Posterior vena cava (tissue), 2 donors: ENCODE measurements at regions not wholly inside any gene's neighbourhood (a gene's known extent, or its start where the extent isn't known, plus 50 kb on each side); places are given as distances from the start of the nearest gene placed in this dataset.
"Not testable (repeated sequence)": the region's sequence is repeated elsewhere in the genome, so short reads cannot be mapped to it uniquely, and the experiment has no call there.

Experiments
- DNase-seq: peaks from one replicate; pipeline ENCODE4 v3.0.0-alpha.2; 2020; ENCODE audit warnings: low spot score
- intact Hi-C, 2 donors: fragments of 100-400 bp; cut with DNase I; formaldehyde crosslinking; loops; one replicate each; pipeline versions ENCODE4 v1.14.1 to v1.14.2; 2022 to 2023
- donor health status: DM: yes; HTN: yes; CAD: no.
- donor health status: DM: yes; HTN: yes; CAD: no.

DNA sequence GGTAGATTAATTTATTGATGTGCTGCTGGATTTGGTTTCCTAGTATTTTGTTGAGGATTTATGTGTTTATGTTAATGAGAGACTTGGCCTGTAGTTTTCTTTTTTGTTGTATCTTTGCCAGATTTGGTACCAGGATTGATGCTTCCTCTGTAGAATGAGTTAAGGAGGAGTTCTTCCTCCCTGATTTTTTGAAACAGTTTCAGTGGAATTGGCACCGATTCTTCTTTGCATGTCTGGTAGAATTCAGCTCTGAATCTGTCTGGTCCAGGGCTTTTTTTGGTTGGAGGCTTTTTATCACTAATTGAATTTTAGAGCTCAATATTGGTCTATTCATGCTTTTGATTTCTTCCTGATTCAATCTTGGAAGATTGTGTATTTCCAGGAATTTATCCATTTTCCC, 174.0 kb upstream of the NDST4 start:
- intact Hi-C loops = no loop called here
- DNase-seq = no peak

- intact Hi-C loops = no loop called here
- no peak for DNase-seq
Observed at GRCh38 chr4:115279330-115279729, 165.9 kb upstream of the NDST4 start.

- intact Hi-C loops = no loop called here
- DNase-seq = no peak
Observed at GRCh38 chr4:115278830-115279229, 165.4 kb upstream of the NDST4 start.

DNA sequence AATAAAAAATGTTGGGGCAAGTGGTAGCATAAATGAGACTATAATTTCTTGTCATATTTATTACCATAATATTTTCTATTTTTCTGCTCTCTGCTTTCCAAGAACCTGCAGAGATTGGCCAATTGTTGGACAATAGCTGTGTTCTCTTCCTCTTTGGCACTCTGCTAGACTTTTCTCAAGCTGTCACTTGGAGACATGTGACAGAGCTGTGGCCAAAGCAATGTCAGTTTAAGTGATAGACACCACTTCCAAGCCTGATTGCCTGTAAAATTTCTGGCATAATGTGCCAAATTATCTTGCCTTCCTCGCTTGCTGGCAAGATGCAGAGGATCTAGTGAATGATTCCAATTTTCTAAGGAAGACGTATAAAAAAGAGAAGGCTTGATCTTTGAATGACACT, 162.2 kb upstream of the NDST4 start:
- DNase-seq = no peak
- intact Hi-C loops = no loop called here

- intact Hi-C loops = no loop called here
- DNase-seq = no peak
Observed at GRCh38 chr4:115274545-115274944, 161.1 kb upstream of the NDST4 start.

GRCh38 chr4:115272594-115272993, 159.2 kb upstream of the NDST4 start:
- intact Hi-C loops = no loop called here
- no peak for DNase-seq

- intact Hi-C loops = no loop called here
- no peak for DNase-seq
Observed at GRCh38 chr4:115272185-115272584, 158.8 kb upstream of the NDST4 start.

- intact Hi-C loops = no loop called here
- no peak for DNase-seq
Observed at GRCh38 chr4:115260195-115260594, 146.8 kb upstream of the NDST4 start.

DNA sequence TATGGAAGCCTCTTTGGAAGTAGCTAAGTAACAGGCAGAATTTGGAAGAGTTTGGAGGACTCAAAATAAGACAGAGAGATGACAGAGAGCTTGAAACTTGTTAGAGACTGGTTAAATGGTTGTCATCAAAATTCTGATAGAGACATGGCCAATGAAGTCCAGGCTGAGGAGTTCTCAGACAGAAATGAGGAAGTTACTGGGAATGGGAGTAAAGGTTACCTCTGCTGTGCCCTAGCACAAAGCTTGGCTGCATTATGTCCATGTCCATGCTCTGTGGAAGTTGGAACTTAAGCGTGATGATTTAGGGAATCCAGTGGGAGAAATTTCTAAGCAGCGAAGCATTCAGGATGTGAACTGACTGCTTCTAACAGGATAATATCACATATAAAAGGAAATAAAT, 146.2 kb upstream of the NDST4 start:
- intact Hi-C loops = no loop called here
- DNase-seq = no peak

DNA sequence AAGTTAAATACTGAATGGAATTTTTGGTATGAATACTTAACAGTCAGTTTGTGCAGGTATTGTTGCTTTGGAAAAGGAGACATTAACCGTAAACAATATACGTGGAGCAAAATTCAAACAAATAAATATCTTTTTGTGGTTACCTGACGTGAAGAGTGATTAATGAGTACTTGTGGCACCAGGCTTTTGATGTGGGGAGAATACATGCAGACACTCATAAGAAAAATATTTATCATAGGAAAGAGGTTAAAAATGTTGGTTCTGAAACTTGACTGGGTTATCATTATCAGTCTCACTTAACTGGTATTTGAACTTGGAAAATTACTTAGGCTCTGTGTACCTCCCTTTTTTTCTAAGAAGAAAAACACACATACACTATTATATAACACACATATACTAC, 136.4 kb upstream of the NDST4 start:
- no peak for DNase-seq
- intact Hi-C loops = no loop called here

DNA sequence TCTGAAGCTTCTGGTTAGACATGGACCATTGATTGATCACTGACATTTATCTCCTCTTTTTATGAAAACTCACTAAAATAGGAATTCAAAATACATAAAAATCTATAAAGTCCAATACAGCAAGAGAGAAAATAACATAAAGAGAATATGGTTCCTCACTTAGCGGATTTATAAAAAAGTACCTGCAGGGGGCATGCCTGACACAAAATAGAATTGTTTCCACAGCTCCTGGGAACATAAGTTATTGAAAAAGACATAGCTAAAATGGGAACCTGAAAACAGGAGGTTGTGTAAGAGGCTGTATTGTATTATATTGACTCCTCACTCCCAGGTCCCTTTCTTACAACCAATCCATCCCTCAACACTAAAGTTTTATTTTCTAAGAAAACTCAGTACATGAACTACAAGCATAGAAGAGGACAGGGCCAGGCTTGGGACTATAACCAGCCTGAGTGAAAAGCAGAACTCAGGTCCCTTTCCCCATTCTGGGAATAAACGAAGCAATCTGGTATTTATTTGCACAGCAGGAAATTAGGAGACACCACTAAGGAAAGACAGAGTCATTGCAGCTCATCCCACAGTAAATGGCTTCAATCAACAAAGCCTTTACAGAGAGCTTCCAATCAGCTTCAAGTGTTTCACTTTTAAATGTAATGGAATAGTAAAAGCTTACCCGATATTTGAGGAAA, 121.1 kb upstream of the NDST4 start:
- DNase-seq = no peak
- intact Hi-C loops = no loop called here

DNA sequence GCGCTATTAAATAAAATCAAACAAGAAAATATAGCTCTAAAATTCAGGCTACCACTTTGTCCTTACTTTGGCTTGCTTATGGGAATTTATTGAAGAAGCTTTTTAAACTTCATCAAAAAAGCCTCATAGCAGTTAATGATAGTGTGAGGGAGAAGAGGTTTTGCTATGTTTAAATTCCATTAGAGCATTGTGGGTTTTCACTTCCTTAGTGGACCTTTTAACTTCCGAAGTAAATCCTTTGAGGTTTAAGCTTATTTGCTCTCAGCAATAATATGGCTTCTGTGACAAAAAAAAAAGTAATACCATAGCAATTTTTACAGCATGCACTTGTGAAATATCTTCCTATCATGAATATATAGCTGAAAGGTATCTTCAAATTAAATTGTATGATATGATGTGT, 120.2 kb upstream of the NDST4 start:
- DNase-seq = no peak
- intact Hi-C loops = no loop called here

GRCh38 chr4:115229873-115230272, 116.5 kb upstream of the NDST4 start:
- DNase-seq = no peak
- intact Hi-C loops = no loop called here

DNA sequence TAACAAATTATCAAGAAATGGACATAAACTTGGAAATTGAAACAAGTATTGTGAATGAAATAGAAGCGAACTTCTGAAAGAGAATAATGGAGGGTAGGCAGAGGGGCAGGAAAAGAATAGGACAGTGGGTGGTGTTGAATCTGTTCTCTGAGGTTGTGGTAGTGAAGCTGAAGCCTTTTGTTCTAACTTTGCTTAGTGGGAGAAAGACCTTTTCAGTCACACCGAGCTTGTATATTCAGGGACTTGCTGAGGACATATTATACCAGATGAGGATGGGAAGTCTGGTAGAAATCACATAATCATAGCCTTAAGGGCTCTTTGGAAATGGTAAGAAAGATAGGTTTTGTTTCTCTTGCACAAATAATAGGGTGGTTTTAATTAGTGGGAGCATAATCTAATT, 115.4 kb upstream of the NDST4 start:
- intact Hi-C loops = no loop called here
- no peak for DNase-seq

DNA sequence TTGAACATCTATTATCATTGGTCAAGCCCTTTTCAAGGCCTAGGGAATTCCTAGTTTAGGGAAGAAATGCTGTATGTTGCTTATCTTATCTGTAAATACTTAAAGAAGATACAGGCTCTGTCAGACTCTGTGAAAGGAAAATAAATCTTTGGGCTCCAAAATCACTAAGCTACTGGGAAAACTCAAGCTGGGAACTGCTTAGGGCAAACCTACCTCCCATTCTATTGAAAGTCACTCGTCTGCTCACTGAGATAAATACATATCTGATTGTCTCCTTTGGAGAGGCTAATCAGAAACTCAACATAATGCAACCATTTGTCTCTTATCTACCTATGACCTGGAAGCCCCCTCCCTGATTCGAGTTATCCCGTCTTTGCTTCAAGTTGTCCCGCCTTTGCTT, 108.6 kb upstream of the NDST4 start:
- intact Hi-C loops = no loop called here
- no peak for DNase-seq

DNA sequence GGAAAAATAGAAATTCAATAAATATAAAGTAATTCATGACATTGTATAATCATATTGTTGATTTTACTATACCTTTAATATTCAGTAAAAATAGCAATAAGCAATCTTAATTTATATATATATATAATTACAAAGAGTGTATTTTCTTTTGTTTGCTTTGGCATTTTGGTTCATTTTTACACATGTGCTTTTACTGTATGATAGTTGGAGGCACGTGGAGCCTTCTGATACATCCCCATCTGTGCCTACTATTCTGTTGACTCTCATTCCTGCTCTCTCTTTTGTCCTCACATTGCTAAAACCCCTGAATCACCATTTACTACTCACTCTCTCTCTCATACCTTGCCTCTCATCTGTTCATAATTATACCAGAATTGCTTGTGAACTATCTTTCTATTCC, 106.4 kb upstream of the NDST4 start:
- DNase-seq = no peak
- intact Hi-C loops = no loop called here

- intact Hi-C loops = no loop called here
- DNase-seq = no peak
Observed at GRCh38 chr4:115219315-115219860, 106.0 kb upstream of the NDST4 start.

DNA sequence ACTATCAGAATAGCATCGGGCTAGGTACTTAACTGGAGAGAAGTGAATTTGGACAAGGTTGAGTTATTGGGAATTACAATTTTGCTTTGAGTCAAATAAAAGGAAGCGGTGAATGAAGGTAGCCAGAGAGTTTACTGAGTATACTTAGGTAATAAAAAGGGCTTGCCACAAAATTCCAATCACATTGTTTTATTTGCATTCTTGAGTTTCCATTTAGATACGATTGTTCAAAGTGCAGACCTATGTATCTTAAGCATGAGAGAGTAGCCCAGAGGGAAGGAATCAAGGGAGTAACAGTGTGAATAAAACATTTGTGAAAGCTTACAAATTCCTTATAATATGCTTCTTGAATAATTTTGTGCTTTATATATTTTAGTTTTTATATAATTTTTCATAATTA, 102.5 kb upstream of the NDST4 start:
- intact Hi-C loops = no loop called here
- DNase-seq = no peak

DNA sequence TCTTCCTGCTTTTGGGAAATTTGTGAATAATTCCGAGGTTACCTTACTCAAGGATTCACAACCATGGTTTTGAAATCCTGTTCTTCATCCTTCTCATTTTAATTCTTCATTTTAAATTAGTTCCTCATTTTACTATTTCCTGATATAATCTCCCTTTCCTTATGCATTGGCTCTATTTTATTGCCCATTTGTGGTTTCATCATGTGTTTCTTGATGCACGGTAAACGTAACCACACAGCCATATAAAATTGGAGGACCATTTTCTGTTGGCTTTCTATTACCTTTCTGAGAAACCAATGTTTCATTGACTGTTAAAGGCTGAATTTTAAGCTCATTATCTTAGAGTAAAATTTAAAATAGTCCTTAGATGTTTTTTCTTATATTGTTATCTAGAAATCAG, 100.3 kb upstream of the NDST4 start:
- intact Hi-C loops = no loop called here
- DNase-seq = no peak

GRCh38 chr4:115201042-115201330, 87.6 kb upstream of the NDST4 start:
- intact Hi-C loops = no loop called here
- no peak for DNase-seq

GRCh38 chr4:115200201-115201041, 87.0 kb upstream of the NDST4 start:
- intact Hi-C loops = not testable (repeated sequence)
- DNase-seq = peak; percentile 69
